GM18909 (cell line): ENCODE measurements at regions not wholly inside any gene's neighbourhood (a gene's known extent, or its start where the extent isn't known, plus 50 kb on each side); places are given as distances from the start of the nearest gene placed in this dataset.

Experiments used
- ATAC-seq: cut with Tn5 transposase; IDR thresholded peaks from one replicate; pipeline ENCODE4 v1.9.1; 2021; ENCODE audit warnings: mild to moderate bottlenecking; ENCODE audit not compliant: unreplicated experiment, poor library complexity

- peak; percentile 90 for ATAC-seq
Observed at GRCh38 chr2:17309741-17310339, 208.4 kb downstream of the RAD51AP2 start.

DNA sequence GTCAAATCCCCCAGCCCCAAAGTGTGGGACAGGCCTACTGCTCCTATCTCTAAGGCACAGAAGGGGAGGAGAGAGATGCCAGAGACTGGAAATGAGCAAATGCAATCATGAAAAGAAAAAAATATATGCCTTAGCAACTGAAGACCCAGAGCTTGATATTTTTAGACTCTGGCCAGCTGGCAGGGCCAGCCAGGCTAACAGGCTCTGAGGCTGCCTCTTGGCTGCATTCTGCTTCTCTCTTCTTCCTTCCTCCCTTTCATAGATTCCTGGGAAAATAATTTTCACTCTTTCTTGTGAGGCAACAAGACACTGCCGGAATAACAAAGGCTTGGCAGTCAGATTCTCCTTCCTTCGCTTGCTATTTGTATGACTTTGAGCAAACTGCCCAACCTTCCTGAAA is 209.1 kb downstream of the RAD51AP2 start:
- ATAC-seq = no peak

DNA sequence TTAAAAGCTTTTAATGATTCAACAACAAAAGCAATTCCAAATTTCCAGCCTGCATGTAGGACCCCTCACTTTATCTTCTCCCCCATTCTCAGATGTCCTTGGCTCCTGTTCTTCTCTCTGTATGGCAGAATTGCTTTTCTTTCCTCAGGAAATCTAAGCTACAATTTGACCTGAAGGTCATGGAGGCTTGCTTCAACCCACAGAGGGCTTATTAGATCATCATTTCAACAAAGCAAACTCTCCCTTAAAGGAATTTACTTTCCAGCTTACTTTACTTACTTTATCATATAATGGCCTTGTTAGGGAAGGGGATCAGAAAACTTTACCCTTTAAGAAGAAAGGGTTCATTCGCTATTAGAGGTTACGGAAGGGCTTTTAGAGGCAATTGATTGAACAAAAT is 211.5 kb downstream of the RAD51AP2 start:
- no peak for ATAC-seq

GRCh38 chr2:17306219-17306618 is 212.0 kb downstream of the RAD51AP2 start:
- ATAC-seq = no peak

DNA sequence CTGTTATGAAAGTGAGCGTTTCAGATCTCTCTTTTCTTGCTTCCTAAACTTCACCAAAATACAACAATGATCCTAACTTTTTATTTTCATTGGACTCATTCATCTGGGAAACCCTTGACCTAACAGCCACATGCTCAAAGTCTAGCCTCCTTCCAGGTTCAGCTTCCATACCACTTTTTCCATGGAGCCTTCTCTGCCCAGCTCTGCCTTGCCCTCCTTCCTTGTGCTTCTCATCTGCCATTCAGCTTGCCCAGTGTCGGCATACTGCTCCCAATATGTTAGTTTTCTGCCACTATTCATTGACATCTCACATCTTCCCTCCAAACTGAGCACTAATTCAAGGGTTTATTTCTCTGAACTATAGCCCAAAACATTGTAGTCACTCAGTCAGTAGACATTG is 214.7 kb downstream of the RAD51AP2 start:
- ATAC-seq = no peak

DNA sequence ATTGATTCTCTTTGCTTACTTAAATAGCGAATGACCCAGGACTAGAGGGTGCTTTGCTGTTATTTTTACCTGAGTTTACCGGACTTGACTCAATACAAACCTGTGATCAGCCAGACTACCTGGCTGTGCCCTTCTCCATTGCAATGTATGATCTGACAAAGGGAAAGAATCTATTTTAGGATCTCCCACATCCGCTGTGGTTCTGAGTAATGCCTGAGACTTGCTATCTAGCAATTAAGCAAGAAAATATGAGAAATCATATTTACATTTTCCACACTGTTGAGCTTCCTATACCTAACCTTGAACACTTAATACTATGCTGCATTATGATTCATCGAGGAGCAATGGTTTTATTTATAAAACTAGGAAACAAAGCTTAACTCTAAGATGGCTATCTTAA is 215.2 kb downstream of the RAD51AP2 start:
- no peak for ATAC-seq

- ATAC-seq = no peak
Observed at GRCh38 chr2:17302281-17302680, 216.0 kb downstream of the RAD51AP2 start.

GRCh38 chr2:17301437-17301836 is 216.8 kb downstream of the RAD51AP2 start:
- ATAC-seq = no peak

DNA sequence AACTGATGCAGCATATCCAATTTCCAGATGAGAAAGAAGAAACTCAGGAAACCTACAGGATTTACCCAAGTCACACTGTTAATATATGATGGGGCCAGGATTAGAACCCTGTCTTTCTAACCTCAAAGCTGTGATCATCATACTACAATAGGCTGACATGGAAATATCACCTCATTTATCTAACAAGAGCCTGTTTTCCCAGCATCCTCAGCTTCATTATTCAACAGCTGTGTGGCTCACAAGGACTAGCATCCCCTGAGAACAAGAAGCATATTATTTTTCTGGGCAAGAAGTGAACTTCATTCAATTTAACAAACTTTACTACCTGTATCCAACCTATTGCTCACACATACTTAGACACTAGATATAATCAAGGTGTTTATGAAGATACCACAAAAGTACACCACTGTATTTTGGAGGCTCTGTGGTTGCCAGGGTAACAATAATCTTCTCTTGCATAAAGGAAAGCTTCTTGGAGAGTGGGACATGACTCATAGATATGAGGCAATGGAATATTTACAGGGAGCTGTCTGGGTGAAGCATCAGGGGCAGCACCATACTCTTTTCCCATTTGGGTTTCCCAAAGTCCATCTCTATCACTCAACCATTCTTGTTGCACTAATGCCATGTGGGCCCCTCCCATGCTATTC is 218.2 kb downstream of the RAD51AP2 start:
- ATAC-seq = no peak

DNA sequence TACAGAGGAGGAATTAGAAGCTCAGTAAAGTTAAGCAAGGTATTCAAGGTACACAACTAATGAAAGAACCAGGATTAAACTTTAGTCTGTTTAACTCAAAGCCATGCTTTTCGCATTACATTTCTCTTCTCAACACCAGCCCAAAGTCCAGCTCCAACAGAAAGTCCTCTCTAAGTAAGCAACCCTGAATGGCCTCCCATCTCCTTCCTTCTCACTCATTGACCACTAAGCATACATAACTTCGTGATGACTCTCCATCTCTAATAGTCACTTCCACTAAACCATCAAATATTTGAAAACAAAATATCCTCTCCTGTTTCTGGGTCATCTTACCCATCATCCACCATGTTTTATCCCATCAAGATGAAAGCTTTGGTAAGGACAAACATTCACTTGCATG is 219.8 kb downstream of the RAD51AP2 start:
- ATAC-seq = no peak

DNA sequence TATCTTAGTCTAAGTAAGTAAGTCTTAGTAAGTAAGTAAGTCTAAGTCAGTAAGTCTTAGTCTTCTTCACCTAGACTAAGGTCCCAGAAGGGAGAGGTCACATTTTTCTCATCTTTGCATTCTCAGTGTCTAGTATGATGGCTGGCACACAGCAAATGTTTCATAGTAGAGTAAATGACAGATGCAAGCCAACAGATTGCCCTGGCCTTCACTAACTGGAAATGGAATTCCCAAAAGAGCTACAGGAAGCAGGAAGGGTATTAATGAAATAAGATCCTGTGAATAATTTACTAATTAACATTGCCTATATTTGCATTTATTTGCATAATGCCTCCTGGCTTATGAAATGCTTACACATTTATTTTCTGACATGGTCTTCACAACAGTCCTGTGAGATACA is 221.6 kb downstream of the RAD51AP2 start:
- no peak for ATAC-seq

DNA sequence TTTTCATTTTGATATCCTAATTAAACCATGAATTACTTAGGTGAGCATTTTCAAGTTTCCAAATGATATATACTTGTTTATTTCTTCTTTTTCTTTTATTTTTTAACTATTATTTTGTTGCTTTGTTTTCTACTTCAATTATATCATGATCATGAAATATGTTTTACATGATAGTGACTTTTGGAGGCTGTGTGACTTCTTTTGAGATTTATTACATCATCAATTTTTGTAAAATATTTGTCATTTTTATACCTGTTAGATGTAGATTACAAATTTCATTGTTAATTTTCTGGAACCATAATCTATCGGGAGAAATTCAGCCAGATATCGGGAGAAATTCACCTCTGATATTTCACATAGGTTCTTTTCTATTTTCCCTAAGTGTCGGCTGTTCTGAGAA is 228.6 kb downstream of the RAD51AP2 start:
- ATAC-seq = no peak

- no peak for ATAC-seq
Observed at GRCh38 chr2:17287183-17287582, 231.1 kb downstream of the RAD51AP2 start.

DNA sequence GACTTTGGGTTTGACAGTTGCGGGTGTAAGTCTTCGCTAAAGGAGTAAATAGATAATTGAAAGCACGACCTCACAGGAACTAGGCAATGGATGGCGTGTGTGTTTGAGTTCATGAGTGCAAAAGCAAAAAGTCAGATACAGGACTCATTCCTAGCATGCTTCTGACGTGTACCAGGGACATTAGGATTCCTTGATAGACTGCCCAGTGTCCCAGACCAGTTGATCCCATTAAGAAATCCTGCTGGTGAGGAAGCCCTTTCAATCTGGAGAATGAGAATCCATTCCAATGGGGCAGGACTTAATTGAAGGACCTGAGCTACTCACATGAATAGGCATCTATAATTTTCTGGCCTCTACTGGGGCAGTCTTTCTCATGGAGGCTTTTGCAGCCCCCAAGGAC is 235.4 kb downstream of the RAD51AP2 start:
- ATAC-seq = no peak

GRCh38 chr2:17282245-17282644 is 236.0 kb downstream of the RAD51AP2 start:
- no peak for ATAC-seq

- no peak for ATAC-seq
Observed at GRCh38 chr2:17276220-17276619, 242.0 kb downstream of the RAD51AP2 start.

DNA sequence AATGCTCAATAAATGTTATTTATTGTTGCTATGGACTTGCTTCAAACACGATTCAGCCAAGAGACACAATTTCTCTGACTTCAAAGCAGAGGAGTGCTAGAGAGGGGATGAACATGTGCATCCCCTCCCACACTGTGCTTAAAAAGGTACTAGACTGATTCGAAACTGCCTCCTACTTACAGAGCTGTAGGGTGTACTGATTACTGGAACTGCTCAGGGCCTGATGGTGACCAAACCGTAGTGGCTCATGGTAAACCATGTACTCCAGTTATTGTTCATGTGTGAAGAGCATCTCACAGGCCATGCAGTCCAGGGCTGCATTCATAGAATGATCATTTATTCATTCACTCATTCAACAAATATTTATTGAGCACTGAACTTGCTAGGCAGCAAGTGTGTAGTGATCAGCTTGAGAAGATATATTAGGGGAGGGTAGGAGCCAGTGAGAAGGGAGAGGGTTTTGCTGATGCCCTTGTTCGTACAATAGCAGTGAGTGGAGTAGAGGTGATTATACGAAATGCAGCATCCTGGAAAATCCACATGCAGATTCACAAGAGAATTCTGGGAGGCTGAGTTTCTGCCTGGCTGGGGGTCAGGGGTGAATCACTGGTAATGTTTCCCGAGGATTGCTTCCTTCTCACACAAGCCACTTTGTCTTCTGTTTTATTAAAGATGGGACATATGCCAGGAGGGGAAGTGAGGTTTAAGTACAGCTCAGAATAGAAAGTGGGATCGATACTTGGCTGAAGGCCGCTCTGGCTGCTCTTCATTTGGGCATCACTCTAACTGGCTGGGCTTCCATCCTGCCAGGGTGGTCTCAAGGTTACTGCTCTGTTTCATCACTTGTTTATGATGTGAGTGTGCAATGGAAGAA is 245.4 kb downstream of the RAD51AP2 start:
- peak; percentile 43 for ATAC-seq

- no peak for ATAC-seq
Observed at GRCh38 chr2:17272170-17272569, 246.1 kb downstream of the RAD51AP2 start.

GRCh38 chr2:17271416-17271815 is 246.8 kb downstream of the RAD51AP2 start:
- ATAC-seq = no peak

DNA sequence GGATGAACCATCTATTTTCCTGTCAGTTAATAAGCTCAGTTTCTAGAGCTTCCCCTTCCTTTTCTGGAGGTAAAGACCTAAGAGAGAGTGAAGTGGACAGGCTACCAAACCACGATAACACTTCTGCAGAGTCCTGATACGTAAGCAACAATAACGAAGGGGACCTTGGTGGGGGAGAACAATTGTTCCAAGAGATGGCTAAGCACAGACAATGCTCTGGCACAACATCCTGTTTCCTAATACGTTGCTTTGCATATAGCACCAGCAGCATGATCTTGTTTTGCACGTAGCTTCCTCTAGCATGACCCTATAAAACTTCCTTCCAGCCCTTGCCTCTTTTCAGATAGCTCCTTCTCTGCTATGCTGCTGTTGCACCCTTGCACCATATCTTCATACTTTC is 247.3 kb downstream of the RAD51AP2 start:
- peak; percentile 95 for ATAC-seq

DNA sequence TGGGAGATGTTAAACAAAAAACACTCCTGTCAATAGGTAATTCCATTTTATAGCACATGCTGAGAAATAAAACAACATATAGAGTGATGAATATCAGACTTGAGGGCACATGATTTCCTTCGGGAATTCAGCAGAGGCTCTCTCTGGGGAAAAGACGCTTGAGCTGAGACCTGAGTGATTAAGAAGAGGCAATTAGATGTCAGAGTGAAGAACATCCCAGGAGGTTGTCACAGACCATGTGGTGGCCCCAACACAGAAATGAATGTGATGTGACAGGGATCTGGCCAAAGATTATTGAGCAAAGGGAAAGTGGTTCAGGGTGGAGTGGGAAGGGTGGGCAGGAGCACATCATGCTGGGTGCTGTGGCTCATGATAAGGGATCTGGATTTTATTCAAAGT is 254.7 kb downstream of the RAD51AP2 start:
- ATAC-seq = no peak
